Gastroesophageal sphincter (tissue), 3 donors: ENCODE measurements at regions not wholly inside any gene's neighbourhood (a gene's known extent, or its start where the extent isn't known, plus 50 kb on each side); places are given as distances from the start of the nearest gene placed in this dataset.

Experiments used
- POLR2A ChIP-seq, 2 donors: fragments of 450-650 bp; IDR thresholded peaks; one replicate each; pipeline ENCODE4 v1.6.1; 2017; ENCODE audit warnings: antibody characterized with exemption in 2 of 2, mild to moderate bottlenecking in 2 of 2, moderate library complexity in 1 of 2
- TF ChIP-seq, protein P1 (sequence below), 4 experiments: fragments of 200-600 bp in 2 of 4; fragments of 450-650 bp in 2 of 4; sonication (generic) in 1 of 4; IDR thresholded peaks; one replicate each; pipeline ENCODE4 v1.5.1; 2017 to 2019; ENCODE audit warnings: antibody characterized with exemption in 4 of 4, mild to moderate bottlenecking in 2 of 4, moderate library complexity in 2 of 4

DNA sequence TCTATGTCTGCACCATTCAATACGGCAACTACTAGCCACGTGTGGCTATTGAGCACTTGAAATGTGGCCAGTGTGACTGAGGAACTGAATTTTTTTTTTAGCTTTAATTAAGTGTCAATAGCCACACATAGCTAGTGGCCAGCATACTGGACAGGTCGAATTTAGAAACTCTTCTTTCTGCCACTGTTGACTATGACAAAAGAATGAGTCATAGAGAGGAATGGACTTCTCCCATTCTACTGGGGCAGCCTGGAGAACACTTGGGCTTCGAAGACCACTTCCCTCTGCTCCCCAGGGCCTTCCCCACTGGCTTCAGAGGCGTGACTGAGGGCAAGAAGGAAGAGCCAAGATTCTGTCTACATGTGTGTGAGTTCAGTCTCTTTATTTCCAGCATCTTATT lies 137.5 kb downstream of the SNX10 start:
- TF ChIP-seq, protein P1, sequence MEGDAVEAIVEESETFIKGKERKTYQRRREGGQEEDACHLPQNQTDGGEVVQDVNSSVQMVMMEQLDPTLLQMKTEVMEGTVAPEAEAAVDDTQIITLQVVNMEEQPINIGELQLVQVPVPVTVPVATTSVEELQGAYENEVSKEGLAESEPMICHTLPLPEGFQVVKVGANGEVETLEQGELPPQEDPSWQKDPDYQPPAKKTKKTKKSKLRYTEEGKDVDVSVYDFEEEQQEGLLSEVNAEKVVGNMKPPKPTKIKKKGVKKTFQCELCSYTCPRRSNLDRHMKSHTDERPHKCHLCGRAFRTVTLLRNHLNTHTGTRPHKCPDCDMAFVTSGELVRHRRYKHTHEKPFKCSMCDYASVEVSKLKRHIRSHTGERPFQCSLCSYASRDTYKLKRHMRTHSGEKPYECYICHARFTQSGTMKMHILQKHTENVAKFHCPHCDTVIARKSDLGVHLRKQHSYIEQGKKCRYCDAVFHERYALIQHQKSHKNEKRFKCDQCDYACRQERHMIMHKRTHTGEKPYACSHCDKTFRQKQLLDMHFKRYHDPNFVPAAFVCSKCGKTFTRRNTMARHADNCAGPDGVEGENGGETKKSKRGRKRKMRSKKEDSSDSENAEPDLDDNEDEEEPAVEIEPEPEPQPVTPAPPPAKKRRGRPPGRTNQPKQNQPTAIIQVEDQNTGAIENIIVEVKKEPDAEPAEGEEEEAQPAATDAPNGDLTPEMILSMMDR (IDR thresholded peaks at IDR 0.05) = no peak
- TF ChIP-seq POLR2A (IDR thresholded peaks at IDR 0.05) = no peak
